GM21619 (cell line): ENCODE measurements at regions not wholly inside any gene's neighbourhood (a gene's known extent, or its start where the extent isn't known, plus 50 kb on each side); places are given as distances from the start of the nearest gene placed in this dataset.
"Not testable (repeated sequence)": the region's sequence is repeated elsewhere in the genome, so short reads cannot be mapped to it uniquely, and the experiment has no call there.

Experiments
- ATAC-seq: cut with Tn5 transposase; IDR thresholded peaks from one replicate; pipeline ENCODE4 v1.9.1; 2021; ENCODE audit not compliant: unreplicated experiment

DNA sequence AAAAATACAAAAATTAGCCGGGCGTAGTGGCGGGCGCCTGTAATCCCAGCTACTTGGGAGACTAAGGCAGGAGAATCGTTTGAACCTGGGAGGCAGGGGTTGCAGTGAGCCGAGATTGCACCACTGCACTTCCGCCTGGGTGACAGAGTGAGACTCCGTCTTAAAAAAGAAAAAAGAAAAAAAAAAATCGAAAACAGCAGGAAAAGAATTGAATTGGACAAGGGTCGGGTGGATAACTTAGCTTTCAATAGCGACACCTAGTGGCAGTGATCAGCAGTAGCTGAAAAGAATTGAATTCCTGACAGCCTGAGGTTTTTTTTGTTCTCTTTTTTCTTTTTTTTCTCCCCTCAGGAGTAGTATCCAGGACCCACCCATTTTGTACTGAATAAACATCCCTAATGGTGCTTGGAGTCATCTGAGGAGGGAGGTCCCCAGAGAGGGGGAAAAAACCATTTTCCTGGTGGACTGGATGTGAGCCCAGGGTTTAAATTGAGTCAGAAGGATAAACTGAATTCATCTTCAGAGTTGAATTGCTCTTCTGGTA lies 55.1 kb downstream of the CYCS start:
- no peak for ATAC-seq

- no peak for ATAC-seq
Measured at GRCh38 chr7:25068502-25069213, 56.4 kb downstream of the CYCS start.

DNA sequence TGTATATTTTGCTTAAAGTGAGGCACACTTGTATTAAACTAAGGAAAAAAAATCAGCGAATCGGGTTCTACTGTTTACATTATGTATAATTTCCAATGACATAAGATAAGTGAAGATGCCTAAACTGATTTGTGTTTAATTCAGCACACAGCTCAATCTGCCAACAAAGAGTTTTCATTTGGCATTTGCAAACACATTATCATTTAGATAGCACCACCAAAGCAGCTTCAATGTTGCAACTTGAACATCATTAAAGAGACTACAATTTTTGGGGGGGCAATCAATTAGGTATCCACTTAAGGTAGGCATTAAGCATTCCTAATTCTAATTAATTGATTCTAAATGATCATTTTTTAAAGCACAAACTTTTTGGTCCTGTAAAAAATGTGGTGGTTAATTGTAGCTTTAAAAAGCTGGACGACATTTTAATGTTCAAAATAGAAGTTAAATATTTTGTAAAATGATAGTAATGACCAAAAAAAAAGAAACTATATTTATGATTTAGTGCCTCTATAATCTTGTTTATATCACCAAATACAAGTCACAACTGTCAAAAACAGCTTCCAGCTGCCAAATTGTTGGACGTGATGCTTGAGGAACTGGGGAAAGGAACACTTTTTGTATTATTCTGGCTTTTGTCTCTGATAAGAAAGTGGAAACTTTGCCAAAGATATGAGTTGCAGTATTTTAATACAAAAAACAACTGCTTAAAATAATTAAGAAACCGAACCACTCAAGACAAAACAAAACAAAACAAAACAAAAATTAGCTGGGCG lies 57.1 kb downstream of the CYCS start:
- no peak for ATAC-seq

DNA sequence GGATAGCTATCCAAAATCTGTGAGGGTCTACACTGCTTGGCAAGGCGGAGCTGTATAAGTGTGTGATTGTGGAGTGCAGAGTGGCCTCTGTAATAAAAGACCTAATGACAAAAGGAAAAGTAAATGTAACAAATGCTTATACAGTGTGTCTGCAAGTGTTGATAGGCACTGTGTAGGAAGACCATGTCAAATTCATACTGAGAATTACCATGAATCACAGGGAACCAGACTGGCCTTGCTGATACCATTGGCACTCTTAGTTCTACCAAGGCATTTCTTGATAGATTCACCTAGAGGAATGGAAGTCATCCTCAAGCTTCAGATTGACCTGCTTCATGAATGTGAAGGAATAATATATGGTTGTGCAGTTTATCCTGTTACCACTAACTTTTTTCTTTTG lies 58.8 kb downstream of the CYCS start:
- no peak for ATAC-seq

GRCh38 chr7:25062380-25062779 lies 62.7 kb downstream of the CYCS start:
- ATAC-seq: no peak

DNA sequence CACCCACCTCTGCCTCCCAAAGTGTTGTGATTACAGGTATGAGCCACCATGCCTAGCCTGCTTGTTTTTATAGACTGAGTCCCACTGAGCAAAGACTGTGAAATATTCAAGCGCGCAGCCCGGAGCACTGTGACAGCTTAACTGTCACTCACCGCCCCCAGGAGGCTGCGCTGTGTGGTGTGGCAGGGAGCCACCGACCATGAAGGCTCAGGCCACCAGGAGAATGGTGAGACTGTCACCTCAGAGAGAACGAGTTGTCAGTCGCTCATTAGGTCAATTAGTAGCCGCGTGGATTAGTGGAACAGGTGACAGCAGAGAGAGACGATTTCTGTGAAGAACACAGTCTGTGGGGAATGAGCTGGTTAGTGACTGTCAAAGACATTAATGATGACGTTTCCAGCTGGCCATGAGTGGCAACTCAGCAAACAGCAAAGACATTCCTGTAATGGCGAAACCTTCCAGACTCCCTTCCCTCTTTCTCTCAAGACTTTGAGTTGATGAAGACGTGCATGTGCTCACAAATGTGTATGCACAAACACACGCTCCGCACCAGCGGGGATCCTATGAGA lies 64.5 kb downstream of the CYCS start:
- ATAC-seq: no peak

DNA sequence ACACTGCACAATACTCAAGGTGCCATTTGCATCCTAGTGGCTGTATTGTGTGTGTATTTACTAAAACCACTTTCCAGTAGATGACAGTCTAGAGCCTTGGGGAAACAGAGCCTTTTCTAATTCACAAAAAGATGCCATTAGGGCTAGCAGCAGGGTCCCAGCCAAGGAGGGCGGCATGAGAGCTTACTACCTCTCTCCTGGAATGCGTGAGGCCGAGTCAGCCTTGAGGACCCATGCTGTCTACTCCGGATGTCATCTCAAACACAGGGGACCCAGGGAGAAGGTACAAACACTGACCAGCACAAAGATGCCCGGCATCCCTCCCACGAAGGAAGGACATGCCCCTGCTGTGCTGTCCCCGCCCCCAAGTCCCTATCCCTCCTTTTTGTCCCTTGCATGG lies 65.5 kb downstream of the CYCS start:
- no peak for ATAC-seq

DNA sequence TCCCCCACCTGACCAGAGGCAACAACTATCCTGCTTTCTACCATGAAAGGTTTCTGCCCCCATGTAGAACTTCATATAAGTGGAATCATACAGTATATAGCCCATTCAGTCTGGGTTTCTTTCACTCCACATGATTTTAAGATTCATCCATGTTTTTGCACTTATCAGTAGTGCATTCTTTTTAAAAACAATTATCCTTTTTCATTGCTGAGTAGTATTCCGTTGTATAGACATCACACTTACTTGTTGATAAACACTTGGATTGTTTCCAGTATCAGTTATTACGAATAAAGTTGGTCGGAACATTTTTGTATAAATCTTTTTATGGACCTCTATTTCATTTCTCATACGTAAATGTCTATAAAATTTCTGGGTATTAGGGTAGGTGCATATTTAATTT lies 68.7 kb downstream of the CYCS start:
- ATAC-seq: no peak

DNA sequence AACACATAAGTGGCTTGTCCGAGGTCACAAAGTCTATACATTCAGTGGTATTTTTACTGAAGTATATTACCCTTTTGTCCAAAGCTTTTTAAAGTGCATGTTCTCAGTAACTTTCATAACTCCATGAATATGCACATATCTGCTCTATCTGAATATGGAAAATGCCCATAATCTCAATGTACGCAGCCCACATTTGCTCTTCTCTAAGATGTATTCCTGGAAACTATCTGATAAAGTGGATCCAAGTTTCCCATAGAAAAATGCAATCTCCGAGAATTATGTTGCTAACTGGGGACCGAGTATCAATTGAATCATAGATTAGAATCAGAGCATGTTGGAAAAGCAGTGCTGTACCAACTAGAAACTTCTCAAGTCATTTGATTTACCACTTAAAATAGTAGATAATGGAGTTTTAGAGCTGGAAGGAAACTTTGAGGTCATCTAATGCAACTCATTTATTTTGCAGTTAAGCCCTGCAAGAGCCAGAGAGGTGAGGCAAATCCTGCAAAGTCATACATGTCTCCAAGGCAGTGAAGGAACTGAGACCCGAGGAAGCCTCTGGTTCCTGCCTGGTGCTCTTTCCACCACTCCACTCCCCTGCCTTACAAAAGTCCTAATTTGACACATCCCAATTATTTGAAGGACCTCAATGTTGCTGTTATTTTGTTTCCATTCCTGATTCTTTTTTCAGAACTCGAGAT lies 69.4 kb downstream of the CYCS start:
- no peak for ATAC-seq

DNA sequence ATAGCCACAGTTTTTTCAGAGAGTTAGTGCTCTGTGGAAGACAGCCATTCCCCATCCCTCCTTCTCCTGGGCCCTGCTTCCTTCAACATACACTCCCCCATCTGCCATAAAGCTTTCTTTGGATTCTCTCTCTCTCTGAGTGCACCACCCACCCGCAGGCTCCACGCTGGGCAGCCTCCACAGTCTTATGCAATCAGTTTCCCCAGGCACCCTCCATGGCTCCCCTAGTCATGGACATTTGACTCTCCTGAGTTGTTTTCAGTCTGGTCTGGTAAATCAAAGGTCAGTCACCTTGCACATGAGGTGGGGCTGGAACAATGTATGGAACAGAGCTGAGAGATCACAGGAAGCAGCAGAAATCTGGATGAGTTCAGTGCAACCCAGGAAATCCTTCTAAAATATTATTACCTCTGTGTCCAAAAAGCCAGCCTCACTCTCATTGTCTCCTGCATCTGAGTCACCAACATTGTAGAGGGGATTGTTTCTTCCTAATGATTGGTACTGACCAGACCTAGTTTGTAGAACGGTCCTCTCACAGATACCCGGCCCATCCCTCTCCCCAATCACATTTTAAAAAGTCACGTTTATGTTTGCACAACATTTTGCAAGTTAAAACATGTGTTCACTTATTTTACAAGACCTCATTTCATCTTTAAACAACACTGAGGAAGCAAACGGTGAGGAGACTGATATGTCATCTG lies 70.1 kb downstream of the CYCS start:
- no peak for ATAC-seq

- no peak for ATAC-seq
Measured at GRCh38 chr7:25050223-25050622, 70.2 kb upstream of the OSBPL3 start.

DNA sequence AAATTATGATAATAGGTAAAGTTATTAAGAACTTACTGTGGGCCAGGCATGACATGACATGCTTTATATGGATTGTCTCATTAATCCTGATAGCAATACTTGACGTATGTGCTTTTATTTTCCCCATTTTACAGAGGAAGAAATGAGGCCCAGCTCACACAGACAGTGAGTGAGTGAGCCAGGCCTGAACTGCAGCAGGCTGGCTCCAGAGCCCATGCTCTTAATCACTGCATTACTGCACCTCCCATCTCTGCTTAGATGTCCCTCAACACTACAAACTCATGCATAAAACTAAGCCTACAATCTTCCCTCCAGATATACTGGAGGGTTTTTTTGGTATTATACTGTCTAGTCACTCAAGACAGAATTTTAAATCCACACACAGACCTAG lies 68.5 kb upstream of the OSBPL3 start:
- ATAC-seq: no peak

DNA sequence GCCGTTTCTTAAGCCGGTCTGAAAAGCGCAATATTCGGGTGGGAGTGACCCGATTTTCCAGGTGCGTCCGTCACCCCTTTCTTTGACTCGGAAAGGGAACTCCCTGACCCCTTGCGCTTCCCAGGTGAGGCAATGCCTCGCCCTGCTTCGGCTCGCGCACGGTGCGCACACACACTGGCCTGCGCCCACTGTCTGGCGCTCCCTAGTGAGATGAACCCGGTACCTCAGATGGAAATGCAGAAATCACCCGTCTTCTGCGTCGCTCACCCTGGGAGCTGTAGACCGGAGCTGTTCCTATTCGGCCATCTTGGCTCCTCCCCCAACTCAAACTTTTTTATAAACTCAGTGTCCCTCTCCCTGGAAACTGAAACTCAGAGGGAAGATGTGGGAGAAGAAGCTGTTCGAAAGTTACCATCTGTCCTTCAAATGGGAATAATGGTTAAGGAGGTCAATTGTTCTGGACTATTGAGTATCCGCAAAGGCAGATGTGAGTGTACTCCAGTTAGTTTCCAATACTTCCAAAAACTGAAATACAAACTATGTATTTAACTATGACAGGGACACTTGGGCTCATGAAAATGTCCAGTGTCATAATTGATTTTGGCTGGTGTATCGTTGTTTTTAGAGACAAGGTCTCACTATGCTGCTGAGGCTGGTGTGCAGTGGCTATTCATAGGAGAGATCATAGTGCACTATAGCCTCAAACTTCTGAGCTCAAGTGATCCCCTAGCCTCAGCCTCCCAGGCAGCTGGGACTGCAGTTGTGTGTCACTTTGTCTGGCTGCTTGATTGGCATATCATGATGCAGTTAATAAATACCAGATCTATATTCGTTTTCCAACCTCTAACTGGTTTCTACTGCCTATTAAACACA lies 67.8 kb upstream of the OSBPL3 start:
- ATAC-seq: not testable (repeated sequence)

DNA sequence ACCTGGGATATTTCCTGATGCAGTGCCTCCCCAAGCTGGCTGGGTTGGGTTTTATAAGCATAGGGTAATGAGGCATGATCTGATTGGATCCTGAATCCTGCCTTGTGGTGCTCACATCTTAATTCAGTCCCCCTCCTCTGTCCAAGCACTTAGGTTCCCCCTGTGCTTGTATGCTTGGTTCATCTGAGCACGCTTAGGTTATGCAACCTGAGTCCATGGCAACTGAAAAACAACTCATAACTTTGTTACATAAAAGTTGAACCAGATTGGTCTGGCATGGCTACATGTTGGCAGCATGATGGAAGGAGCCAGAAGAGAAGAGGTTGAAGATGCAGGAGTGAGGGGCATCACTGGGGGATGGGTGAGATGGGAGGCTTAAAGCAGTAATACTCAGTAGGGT lies 57.3 kb upstream of the OSBPL3 start:
- no peak for ATAC-seq

GRCh38 chr7:25035274-25035673 lies 55.3 kb upstream of the OSBPL3 start:
- ATAC-seq: no peak

DNA sequence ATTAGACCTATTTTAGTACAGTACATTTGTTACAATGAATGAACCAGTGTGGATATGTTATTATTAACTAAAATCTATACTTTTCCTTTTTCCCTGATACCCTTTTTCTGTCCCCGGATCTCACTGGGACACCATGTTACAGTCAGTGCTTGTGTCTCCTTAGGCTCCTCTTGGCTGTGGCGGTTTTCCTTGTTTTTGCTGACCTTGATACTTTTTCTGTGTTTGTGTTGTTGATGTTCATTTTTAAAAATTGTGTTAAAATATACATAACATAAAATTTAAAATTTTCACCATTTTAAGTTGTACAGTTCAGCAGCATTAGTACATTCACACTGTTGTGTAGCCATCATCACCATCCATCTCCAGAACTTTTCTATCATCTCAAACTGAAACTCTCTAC lies 54.2 kb upstream of the OSBPL3 start:
- ATAC-seq: no peak

DNA sequence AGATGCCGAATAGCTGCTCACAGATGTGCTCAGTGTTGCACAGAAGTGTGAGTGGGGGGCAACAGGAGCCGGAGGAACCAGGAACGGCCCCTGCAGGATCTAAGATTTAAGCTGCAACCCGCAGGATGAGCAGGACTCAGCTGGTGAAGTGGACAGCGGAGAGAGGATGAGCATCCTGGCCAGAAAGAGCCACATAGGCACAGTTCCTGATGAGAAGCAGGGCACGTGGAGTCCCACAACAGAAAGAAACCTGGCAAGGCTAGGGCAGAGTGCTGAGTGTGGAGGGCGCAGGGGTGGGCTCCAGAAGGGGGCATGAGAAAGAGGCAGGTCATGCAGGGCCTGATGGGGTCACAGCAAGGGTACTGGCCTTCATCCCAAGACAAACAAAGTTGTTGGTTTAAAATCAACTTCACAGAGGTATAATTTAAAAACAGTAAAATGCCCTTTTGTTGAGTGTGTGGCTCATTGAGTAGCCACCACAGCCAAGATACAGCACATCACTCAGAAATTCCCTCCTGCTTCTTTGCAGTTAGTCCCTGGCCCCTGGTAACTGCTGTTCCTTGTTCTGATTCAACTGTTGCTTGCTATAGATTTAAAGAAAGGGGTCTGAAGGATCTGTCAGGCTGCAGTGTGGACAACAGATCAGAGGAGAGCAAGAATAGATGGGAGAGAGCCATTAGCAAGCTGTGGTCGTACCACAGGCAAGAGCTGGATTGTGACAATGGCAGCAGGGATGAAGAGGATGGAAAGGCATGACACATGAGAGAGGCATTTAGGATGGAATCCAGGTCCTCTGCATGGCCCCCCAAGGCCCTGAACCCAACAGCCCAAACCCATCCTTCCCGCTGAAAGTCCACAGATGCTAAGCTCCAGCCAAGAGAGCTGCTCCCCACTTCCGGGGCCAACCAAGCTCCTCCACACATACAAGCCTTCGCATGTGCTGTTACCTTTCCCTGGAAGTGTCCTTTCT lies 53.1 kb upstream of the OSBPL3 start:
- no peak for ATAC-seq

DNA sequence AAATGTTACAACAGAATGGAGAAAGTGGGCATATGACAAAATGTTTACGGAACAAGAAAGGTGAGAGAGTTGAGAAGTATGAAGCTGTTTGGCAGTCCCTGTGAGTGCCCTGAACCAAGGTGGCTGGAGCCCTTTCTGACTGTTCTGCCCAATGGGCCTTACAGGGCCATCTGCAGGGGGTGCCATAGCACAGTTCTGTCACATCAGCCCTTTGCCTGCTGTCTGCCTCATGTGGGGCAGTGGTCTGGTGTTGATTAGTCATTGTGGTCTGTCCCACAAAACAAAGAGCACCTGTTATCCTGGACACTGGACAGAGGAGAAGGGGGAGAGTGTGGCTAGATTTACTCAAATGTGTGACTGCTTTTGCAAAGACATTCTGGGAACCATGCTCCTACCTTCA lies 51.5 kb upstream of the OSBPL3 start:
- peak; percentile 50 for ATAC-seq

DNA sequence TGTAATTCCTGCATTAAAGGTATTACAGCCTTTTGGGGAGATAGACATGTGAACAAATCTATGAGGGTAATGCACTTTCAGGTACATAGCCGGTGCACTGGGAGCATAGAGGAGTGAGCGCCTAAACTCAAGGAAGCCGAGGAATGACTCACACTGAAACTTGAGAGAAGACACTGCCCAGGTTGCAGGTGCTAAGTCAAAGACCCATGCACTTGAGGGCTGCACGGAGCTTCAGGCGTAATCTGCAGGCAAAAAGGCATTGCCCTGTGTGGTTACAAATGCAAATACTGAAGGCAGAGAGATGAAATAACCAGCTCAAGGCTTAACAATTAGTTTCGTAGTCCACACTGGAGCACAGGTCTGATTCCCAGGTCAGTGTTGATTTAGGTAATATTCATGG lies 51.0 kb upstream of the OSBPL3 start:
- ATAC-seq: peak; percentile 97
